WTC11 (cell line): ENCODE measurements at regions not wholly inside any gene's neighbourhood (a gene's known extent, or its start where the extent isn't known, plus 50 kb on each side); places are given as distances from the start of the nearest gene placed in this dataset.

Source experiments
- ATAC-seq: fragments of 200-7000 bp; cut with Tn5 transposase; 2 replicates; pipeline ENCODE4 v1.10.0; 2021; ENCODE audit warnings: mild to moderate bottlenecking, moderate library complexity
- CTCF ChIA-PET: fragments of 300-600 bp; sonication (Branson Sonifier 250); formaldehyde crosslinking; loops from one replicate; lab custom pipeline; 2021; ENCODE audit warnings: antibody characterized with exemption; lab: Charles Lee
- POLR2A ChIA-PET: fragments of 350-600 bp; sonication (Branson Sonifier 250); formaldehyde crosslinking; loops from one replicate; lab custom pipeline; 2021; ENCODE audit warnings: antibody characterized with exemption; lab: Charles Lee
- DNase-seq: peaks from one replicate; pipeline ENCODE4 v3.0.0; 2021; ENCODE audit warnings: low spot score
- H3K27ac Mint-ChIP-seq: 2 replicates; pipeline ENCODE4 v1.8.0; 2021; ENCODE audit warnings: mixed read lengths
- H3K27me3 Mint-ChIP-seq: 2 replicates; pipeline ENCODE4 v1.8.0; 2021; ENCODE audit warnings: low read depth, mild to moderate bottlenecking, moderate library complexity, mixed read lengths
- H3K36me3 Mint-ChIP-seq: 2 replicates; pipeline ENCODE4 v1.8.0; 2021; ENCODE audit warnings: mixed read lengths
- H3K4me1 Mint-ChIP-seq: 2 replicates; pipeline ENCODE4 v1.8.0; 2022; ENCODE audit warnings: mixed read lengths
- H3K4me3 Mint-ChIP-seq: 2 replicates; pipeline ENCODE4 v1.8.0; 2021; ENCODE audit warnings: mild to moderate bottlenecking, moderate library complexity, mixed read lengths
- H3K9me3 Mint-ChIP-seq: 2 replicates; pipeline ENCODE4 v1.8.0; 2021; ENCODE audit warnings: mixed read lengths
- CREB1 ChIP-seq: sonication (generic); formaldehyde crosslinking; IDR thresholded peaks from 2 replicates; pipeline ENCODE4 v1.8.0; 2023; ENCODE audit warnings: mild to moderate bottlenecking, missing genetic modification reagents
- ELF4 ChIP-seq: sonication (generic); formaldehyde crosslinking; IDR thresholded peaks from 2 replicates; pipeline ENCODE4 v1.8.1; 2022; ENCODE audit warnings: low read depth, mild to moderate bottlenecking, moderate library complexity, missing genetic modification reagents
- JAZF1 ChIP-seq: fragments of 250-450 bp; sonication (Bioruptor Pico); IDR thresholded peaks from 2 replicates; pipeline ENCODE4 v1.9.0; 2021; ENCODE audit warnings: moderate library complexity, mild to moderate bottlenecking, inconsistent platforms
- MXD4 ChIP-seq: fragments of 250-450 bp; sonication (Bioruptor Pico); IDR thresholded peaks from 2 replicates; pipeline ENCODE4 v1.8.0; 2021; ENCODE audit warnings: mild to moderate bottlenecking, moderate library complexity, borderline replicate concordance
- MYBL2 ChIP-seq: sonication (generic); formaldehyde crosslinking; IDR thresholded peaks from 2 replicates; pipeline ENCODE4 v1.8.1; 2023; ENCODE audit warnings: mild to moderate bottlenecking, moderate library complexity, missing genetic modification reagents
- NFYB ChIP-seq: sonication (generic); formaldehyde crosslinking; conservative IDR thresholded peaks from 2 replicates; pipeline ENCODE4 v1.8.0; 2022; ENCODE audit warnings: low read depth, missing genetic modification reagents
- OVOL2 ChIP-seq: fragments of 250-450 bp; sonication (Bioruptor Pico); IDR thresholded peaks from 2 replicates; pipeline ENCODE4 v1.9.0; 2021; ENCODE audit warnings: mild to moderate bottlenecking, borderline replicate concordance
- PRRX2 ChIP-seq: fragments of 250-450 bp; sonication (Bioruptor Pico); IDR thresholded peaks from 2 replicates; pipeline ENCODE4 v1.8.0; 2021; ENCODE audit warnings: mild to moderate bottlenecking
- SMAD4 ChIP-seq: sonication (generic); formaldehyde crosslinking; IDR thresholded peaks from 2 replicates; pipeline ENCODE4 v1.8.0; 2022; ENCODE audit warnings: mild to moderate bottlenecking, missing genetic modification reagents
- SP1 ChIP-seq: sonication (generic); formaldehyde crosslinking; conservative IDR thresholded peaks from 2 replicates; pipeline ENCODE4 v1.8.1; 2022; ENCODE audit warnings: missing genetic modification reagents
- TEAD1 ChIP-seq: sonication (generic); formaldehyde crosslinking; IDR thresholded peaks from 2 replicates; pipeline ENCODE4 v1.8.0; 2022; ENCODE audit warnings: mild to moderate bottlenecking, missing genetic modification reagents
- TP53 ChIP-seq: sonication (generic); formaldehyde crosslinking; IDR thresholded peaks from 2 replicates; pipeline ENCODE4 v1.8.1; 2023; ENCODE audit warnings: mild to moderate bottlenecking, missing genetic modification reagents
- ZNF232 ChIP-seq: sonication (generic); formaldehyde crosslinking; IDR thresholded peaks from 2 replicates; pipeline ENCODE4 v1.8.0; 2022; ENCODE audit warnings: mild to moderate bottlenecking, missing genetic modification reagents
- ZNF396 ChIP-seq: fragments of 250-450 bp; sonication (Bioruptor Pico); IDR thresholded peaks from 2 replicates; pipeline ENCODE4 v1.8.0; 2021; ENCODE audit warnings: mild to moderate bottlenecking, moderate library complexity, borderline replicate concordance
- ZNF671 ChIP-seq: fragments of 250-450 bp; sonication (Bioruptor Pico); IDR thresholded peaks from 2 replicates; pipeline ENCODE4 v1.8.0; 2021; ENCODE audit warnings: mild to moderate bottlenecking
- ZSCAN18 ChIP-seq: fragments of 250-450 bp; sonication (Bioruptor Pico); IDR thresholded peaks from 2 replicates; pipeline ENCODE4 v2.1.2; 2022; ENCODE audit warnings: mild to moderate bottlenecking, moderate library complexity
- TF ChIP-seq, protein P1 (sequence below): sonication (generic); formaldehyde crosslinking; IDR thresholded peaks from 2 replicates; pipeline ENCODE4 v1.8.0; 2023; ENCODE audit warnings: missing genetic modification reagents, mild to moderate bottlenecking, borderline replicate concordance
- TF ChIP-seq, protein P2 (sequence below): fragments of 250-450 bp; sonication (Bioruptor Pico); IDR thresholded peaks from 2 replicates; pipeline ENCODE4 v1.9.0; 2021; ENCODE audit warnings: moderate library complexity, mild to moderate bottlenecking, inconsistent platforms, borderline replicate concordance
- TF ChIP-seq, protein P3 (sequence below): sonication (generic); formaldehyde crosslinking; IDR thresholded peaks from 2 replicates; pipeline ENCODE4 v1.8.1; 2022; ENCODE audit warnings: low read depth, mild to moderate bottlenecking, moderate library complexity, missing genetic modification reagents, borderline replicate concordance
- TF ChIP-seq, protein P4 (sequence below): sonication (generic); formaldehyde crosslinking; IDR thresholded peaks from 2 replicates; pipeline ENCODE4 v1.8.1; 2023; ENCODE audit warnings: mild to moderate bottlenecking, missing genetic modification reagents, moderate library complexity
- TF ChIP-seq, protein P5 (sequence below): sonication (generic); formaldehyde crosslinking; IDR thresholded peaks from 2 replicates; pipeline ENCODE4 v1.8.0; 2022; ENCODE audit warnings: mild to moderate bottlenecking, missing genetic modification reagents
- TF ChIP-seq, protein P6 (sequence below): sonication (generic); formaldehyde crosslinking; IDR thresholded peaks from 2 replicates; pipeline ENCODE4 v1.8.1; 2022; ENCODE audit warnings: mild to moderate bottlenecking, moderate library complexity, missing genetic modification reagents
- TF ChIP-seq, protein P7 (sequence below): sonication (generic); formaldehyde crosslinking; conservative IDR thresholded peaks from 2 replicates; pipeline ENCODE4 v1.8.1; 2023; ENCODE audit warnings: mild to moderate bottlenecking, low read depth, missing genetic modification reagents, moderate library complexity

DNA sequence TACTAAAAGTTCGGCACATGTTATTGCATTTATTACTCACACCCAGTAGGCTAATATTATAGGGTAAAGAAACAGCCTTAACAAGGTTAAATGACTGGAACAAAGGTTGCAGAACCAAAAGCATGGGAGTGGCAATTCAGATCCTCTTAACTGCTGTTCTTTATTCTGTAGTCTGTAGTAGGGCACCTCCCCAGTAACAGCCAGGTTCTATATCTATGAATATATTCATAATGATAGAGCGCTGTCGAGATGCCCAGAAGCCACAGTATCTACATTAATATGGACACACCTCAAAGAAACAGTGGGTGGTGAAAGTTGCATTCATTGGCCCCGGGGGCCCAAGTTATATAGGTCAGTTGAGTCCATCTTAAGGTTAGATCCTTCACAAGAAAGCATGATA, 340.9 kb upstream of the THRB start:
- ChIA-PET CTCF (no interaction called here), POLR2A (no interaction called here)
- Mint-ChIP-seq H3K27ac (no peak overlapping the region), H3K27me3 (peaks cover 23% of the 10 kb centered on the region), H3K4me1 (peaks cover 5% of the 10 kb centered on the region), H3K36me3 (no peaks in the 10 kb centered on the region), H3K4me3 (no peak overlapping the region), H3K9me3 (no peaks in the 10 kb centered on the region)
- TF ChIP-seq, protein P1, sequence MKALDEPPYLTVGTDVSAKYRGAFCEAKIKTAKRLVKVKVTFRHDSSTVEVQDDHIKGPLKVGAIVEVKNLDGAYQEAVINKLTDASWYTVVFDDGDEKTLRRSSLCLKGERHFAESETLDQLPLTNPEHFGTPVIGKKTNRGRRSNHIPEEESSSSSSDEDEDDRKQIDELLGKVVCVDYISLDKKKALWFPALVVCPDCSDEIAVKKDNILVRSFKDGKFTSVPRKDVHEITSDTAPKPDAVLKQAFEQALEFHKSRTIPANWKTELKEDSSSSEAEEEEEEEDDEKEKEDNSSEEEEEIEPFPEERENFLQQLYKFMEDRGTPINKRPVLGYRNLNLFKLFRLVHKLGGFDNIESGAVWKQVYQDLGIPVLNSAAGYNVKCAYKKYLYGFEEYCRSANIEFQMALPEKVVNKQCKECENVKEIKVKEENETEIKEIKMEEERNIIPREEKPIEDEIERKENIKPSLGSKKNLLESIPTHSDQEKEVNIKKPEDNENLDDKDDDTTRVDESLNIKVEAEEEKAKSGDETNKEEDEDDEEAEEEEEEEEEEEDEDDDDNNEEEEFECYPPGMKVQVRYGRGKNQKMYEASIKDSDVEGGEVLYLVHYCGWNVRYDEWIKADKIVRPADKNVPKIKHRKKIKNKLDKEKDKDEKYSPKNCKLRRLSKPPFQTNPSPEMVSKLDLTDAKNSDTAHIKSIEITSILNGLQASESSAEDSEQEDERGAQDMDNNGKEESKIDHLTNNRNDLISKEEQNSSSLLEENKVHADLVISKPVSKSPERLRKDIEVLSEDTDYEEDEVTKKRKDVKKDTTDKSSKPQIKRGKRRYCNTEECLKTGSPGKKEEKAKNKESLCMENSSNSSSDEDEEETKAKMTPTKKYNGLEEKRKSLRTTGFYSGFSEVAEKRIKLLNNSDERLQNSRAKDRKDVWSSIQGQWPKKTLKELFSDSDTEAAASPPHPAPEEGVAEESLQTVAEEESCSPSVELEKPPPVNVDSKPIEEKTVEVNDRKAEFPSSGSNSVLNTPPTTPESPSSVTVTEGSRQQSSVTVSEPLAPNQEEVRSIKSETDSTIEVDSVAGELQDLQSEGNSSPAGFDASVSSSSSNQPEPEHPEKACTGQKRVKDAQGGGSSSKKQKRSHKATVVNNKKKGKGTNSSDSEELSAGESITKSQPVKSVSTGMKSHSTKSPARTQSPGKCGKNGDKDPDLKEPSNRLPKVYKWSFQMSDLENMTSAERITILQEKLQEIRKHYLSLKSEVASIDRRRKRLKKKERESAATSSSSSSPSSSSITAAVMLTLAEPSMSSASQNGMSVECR (CRISPR knock-in tag): no peak
- no peak for TF ChIP-seq TP53 (CRISPR knock-in tag)
- TF ChIP-seq TEAD1 (CRISPR knock-in tag): no peak
- no peak for TF ChIP-seq ZNF671 (CRISPR knock-in tag)
- no peak for TF ChIP-seq MXD4
- no peak for ATAC-seq
- DNase-seq: no peak

GRCh38 chr3:24837601-24838000, 343.0 kb upstream of the THRB start:
- ChIA-PET POLR2A (no interaction called here), CTCF (no interaction called here)
- Mint-ChIP-seq H3K27me3 (peaks cover 8% of the 10 kb centered on the region), H3K36me3 (no peaks in the 10 kb centered on the region), H3K9me3 (no peaks in the 10 kb centered on the region), H3K4me1 (peaks cover 10% of the 10 kb centered on the region), H3K4me3 (no peak overlapping the region), H3K27ac (no peak overlapping the region)
- TF ChIP-seq, protein P2, sequence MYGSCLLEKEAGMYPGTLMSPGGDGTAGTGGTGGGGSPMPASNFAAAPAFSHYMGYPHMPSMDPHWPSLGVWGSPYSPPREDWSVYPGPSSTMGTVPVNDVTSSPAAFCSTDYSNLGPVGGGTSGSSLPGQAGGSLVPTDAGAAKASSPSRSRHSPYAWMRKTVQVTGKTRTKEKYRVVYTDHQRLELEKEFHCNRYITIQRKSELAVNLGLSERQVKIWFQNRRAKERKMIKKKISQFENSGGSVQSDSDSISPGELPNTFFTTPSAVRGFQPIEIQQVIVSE (CRISPR knock-in tag): no peak
- no peak for TF ChIP-seq SP1
- no peak for TF ChIP-seq CREB1 (CRISPR knock-in tag)
- TF ChIP-seq ZNF396 (CRISPR knock-in tag): no peak
- TF ChIP-seq, protein P3, sequence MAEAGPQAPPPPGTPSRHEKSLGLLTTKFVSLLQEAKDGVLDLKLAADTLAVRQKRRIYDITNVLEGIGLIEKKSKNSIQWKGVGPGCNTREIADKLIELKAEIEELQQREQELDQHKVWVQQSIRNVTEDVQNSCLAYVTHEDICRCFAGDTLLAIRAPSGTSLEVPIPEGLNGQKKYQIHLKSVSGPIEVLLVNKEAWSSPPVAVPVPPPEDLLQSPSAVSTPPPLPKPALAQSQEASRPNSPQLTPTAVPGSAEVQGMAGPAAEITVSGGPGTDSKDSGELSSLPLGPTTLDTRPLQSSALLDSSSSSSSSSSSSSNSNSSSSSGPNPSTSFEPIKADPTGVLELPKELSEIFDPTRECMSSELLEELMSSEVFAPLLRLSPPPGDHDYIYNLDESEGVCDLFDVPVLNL (CRISPR knock-in tag): no peak
- TF ChIP-seq JAZF1: no peak
- TF ChIP-seq SMAD4: no peak
- TF ChIP-seq ZNF232: no peak
- TF ChIP-seq ELF4 (CRISPR knock-in tag): no peak
- TF ChIP-seq MXD4: no peak
- TF ChIP-seq, protein P4, sequence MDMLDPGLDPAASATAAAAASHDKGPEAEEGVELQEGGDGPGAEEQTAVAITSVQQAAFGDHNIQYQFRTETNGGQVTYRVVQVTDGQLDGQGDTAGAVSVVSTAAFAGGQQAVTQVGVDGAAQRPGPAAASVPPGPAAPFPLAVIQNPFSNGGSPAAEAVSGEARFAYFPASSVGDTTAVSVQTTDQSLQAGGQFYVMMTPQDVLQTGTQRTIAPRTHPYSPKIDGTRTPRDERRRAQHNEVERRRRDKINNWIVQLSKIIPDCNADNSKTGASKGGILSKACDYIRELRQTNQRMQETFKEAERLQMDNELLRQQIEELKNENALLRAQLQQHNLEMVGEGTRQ (CRISPR knock-in tag): no peak
- no peak for TF ChIP-seq PRRX2 (CRISPR knock-in tag)
- TF ChIP-seq, protein P5, sequence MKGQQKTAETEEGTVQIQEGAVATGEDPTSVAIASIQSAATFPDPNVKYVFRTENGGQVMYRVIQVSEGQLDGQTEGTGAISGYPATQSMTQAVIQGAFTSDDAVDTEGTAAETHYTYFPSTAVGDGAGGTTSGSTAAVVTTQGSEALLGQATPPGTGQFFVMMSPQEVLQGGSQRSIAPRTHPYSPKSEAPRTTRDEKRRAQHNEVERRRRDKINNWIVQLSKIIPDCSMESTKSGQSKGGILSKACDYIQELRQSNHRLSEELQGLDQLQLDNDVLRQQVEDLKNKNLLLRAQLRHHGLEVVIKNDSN (CRISPR knock-in tag): no peak
- TF ChIP-seq, protein P6, sequence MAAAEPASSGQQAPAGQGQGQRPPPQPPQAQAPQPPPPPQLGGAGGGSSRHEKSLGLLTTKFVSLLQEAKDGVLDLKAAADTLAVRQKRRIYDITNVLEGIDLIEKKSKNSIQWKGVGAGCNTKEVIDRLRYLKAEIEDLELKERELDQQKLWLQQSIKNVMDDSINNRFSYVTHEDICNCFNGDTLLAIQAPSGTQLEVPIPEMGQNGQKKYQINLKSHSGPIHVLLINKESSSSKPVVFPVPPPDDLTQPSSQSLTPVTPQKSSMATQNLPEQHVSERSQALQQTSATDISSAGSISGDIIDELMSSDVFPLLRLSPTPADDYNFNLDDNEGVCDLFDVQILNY (CRISPR knock-in tag): no peak
- no peak for TF ChIP-seq NFYB
- TF ChIP-seq MYBL2 (CRISPR knock-in tag): no peak
- TF ChIP-seq OVOL2 (CRISPR knock-in tag): no peak
- no peak for TF ChIP-seq ZSCAN18 (CRISPR knock-in tag)
- TF ChIP-seq, protein P7, sequence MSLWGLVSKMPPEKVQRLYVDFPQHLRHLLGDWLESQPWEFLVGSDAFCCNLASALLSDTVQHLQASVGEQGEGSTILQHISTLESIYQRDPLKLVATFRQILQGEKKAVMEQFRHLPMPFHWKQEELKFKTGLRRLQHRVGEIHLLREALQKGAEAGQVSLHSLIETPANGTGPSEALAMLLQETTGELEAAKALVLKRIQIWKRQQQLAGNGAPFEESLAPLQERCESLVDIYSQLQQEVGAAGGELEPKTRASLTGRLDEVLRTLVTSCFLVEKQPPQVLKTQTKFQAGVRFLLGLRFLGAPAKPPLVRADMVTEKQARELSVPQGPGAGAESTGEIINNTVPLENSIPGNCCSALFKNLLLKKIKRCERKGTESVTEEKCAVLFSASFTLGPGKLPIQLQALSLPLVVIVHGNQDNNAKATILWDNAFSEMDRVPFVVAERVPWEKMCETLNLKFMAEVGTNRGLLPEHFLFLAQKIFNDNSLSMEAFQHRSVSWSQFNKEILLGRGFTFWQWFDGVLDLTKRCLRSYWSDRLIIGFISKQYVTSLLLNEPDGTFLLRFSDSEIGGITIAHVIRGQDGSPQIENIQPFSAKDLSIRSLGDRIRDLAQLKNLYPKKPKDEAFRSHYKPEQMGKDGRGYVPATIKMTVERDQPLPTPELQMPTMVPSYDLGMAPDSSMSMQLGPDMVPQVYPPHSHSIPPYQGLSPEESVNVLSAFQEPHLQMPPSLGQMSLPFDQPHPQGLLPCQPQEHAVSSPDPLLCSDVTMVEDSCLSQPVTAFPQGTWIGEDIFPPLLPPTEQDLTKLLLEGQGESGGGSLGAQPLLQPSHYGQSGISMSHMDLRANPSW: no peak
- no peak for ATAC-seq
- DNase-seq: no peak
